HUES48 (cell line): ENCODE measurements at regions not wholly inside any gene's neighbourhood (a gene's known extent, or its start where the extent isn't known, plus 50 kb on each side); places are given as distances from the start of the nearest gene placed in this dataset.
"Not testable (repeated sequence)": the region's sequence is repeated elsewhere in the genome, so short reads cannot be mapped to it uniquely, and the experiment has no call there.

ENCODE experiments used
- H3K27ac ChIP-seq: one replicate; pipeline ENCODE4 v1.7.0; 2013; ENCODE audit warnings: low read depth, low read length, inconsistent platforms
- H3K27me3 ChIP-seq: 2 replicates; pipeline ENCODE4 v1.6.1; 2013; ENCODE audit warnings: mild to moderate bottlenecking, low read length; ENCODE audit not compliant: control insufficient read depth, insufficient read depth
- H3K36me3 ChIP-seq: 2 replicates; pipeline ENCODE4 v1.6.1; 2013; ENCODE audit warnings: low read length; ENCODE audit not compliant: control insufficient read depth, insufficient read depth
- H3K4me1 ChIP-seq: 2 replicates; pipeline ENCODE4 v1.6.1; 2013; ENCODE audit warnings: mild to moderate bottlenecking, low read length; ENCODE audit not compliant: control insufficient read depth, insufficient read depth
- H3K4me3 ChIP-seq: 2 replicates; pipeline ENCODE4 v1.5.1; 2013; ENCODE audit warnings: mild to moderate bottlenecking, low read depth, low read length
- H3K9ac ChIP-seq: 2 replicates; pipeline ENCODE4 v1.6.1; 2013; ENCODE audit warnings: mild to moderate bottlenecking, low read depth, low read length, moderate library complexity
- H3K9me3 ChIP-seq: 2 replicates; pipeline ENCODE4 v1.6.1; 2013; ENCODE audit warnings: low read length; ENCODE audit not compliant: control insufficient read depth, insufficient read depth

- no peaks in the 10 kb centered on the region for H3K27me3 ChIP-seq
- no peaks in the 10 kb centered on the region for H3K9me3 ChIP-seq
- H3K4me1 ChIP-seq, result peaks cover 5% of the 10 kb centered on the region; the same call in 1 of the 2 replicates
- no peak overlapping the region for H3K9ac ChIP-seq
- no peak overlapping the region for H3K4me3 ChIP-seq
- H3K27ac ChIP-seq, result no peak overlapping the region
- H3K36me3 ChIP-seq, result no peaks in the 10 kb centered on the region
Measured at GRCh38 chr2:137913169-137913568, 51.1 kb upstream of the HNMT start.

GRCh38 chr2:137913648-137914047 lies 50.6 kb upstream of the HNMT start:
- H3K4me3 ChIP-seq, H3K9ac ChIP-seq, H3K27ac ChIP-seq, H3K4me1 ChIP-seq, H3K27me3 ChIP-seq, H3K9me3 ChIP-seq, H3K36me3 ChIP-seq: not testable (repeated sequence)
